Putamen (tissue), 1 donor: ENCODE measurements at regions not wholly inside any gene's neighbourhood (a gene's known extent, or its start where the extent isn't known, plus 50 kb on each side); places are given as distances from the start of the nearest gene placed in this dataset.

ENCODE experiments used
- DNase-seq: peaks from one replicate; pipeline ENCODE4 v3.0.0-alpha.2; 2016; ENCODE audit warnings: low spot score

- DNase-seq: peak; percentile 35
Observed at GRCh38 chr3:107264888-107265287, 112.4 kb upstream of the CCDC54 start.

GRCh38 chr3:107265526-107265925 is 111.7 kb upstream of the CCDC54 start:
- DNase-seq: peak; percentile 37

- DNase-seq: peak; percentile 76
Observed at GRCh38 chr3:107268469-107268868, 108.8 kb upstream of the CCDC54 start.

GRCh38 chr3:107269136-107269535 is 108.1 kb upstream of the CCDC54 start:
- DNase-seq: no peak

GRCh38 chr3:107271787-107272387 is 105.4 kb upstream of the CCDC54 start:
- DNase-seq: peak; percentile 66

GRCh38 chr3:107272471-107272870 is 104.8 kb upstream of the CCDC54 start:
- no peak for DNase-seq

- no peak for DNase-seq
Observed at GRCh38 chr3:107272885-107273284, 104.4 kb upstream of the CCDC54 start.

GRCh38 chr3:107273771-107274170 is 103.5 kb upstream of the CCDC54 start:
- DNase-seq: no peak

GRCh38 chr3:107275511-107275910 is 101.7 kb upstream of the CCDC54 start:
- DNase-seq: no peak

GRCh38 chr3:107283948-107284347 is 93.3 kb upstream of the CCDC54 start:
- DNase-seq: no peak

GRCh38 chr3:107284612-107285011 is 92.6 kb upstream of the CCDC54 start:
- DNase-seq: no peak

- no peak for DNase-seq
Observed at GRCh38 chr3:107285197-107285596, 92.0 kb upstream of the CCDC54 start.

- DNase-seq: no peak
Observed at GRCh38 chr3:107289354-107289753, 87.9 kb upstream of the CCDC54 start.

- no peak for DNase-seq
Observed at GRCh38 chr3:107294117-107294516, 83.1 kb upstream of the CCDC54 start.

GRCh38 chr3:107297597-107297996 is 79.6 kb upstream of the CCDC54 start:
- no peak for DNase-seq

GRCh38 chr3:107307205-107307604 is 70.0 kb upstream of the CCDC54 start:
- no peak for DNase-seq

- DNase-seq: no peak
Observed at GRCh38 chr3:107308716-107309115, 68.5 kb upstream of the CCDC54 start.

- DNase-seq: no peak
Observed at GRCh38 chr3:107309312-107309711, 67.9 kb upstream of the CCDC54 start.

- DNase-seq: no peak
Observed at GRCh38 chr3:107313711-107314110, 63.5 kb upstream of the CCDC54 start.

- DNase-seq: no peak
Observed at GRCh38 chr3:107315141-107315540, 62.1 kb upstream of the CCDC54 start.

GRCh38 chr3:107323723-107324122 is 53.5 kb upstream of the CCDC54 start:
- DNase-seq: no peak

- DNase-seq: no peak
Observed at GRCh38 chr3:107325446-107325845, 51.8 kb upstream of the CCDC54 start.
